B cell (primary cell): ENCODE measurements at regions not wholly inside any gene's neighbourhood (a gene's known extent, or its start where the extent isn't known, plus 50 kb on each side); places are given as distances from the start of the nearest gene placed in this dataset.

Source experiments
- ATAC-seq: fragments of 200-7000 bp; cut with Tn5 transposase; one replicate; pipeline ENCODE4 v1.10.0; 2021; ENCODE audit warnings: low read depth, mild to moderate bottlenecking, moderate number of reproducible peaks, moderate library complexity
- CTCF ChIA-PET: fragments of 350-600 bp; sonication (Branson Sonifier 250); formaldehyde crosslinking; loops from one replicate; lab custom pipeline; 2021; ENCODE audit warnings: antibody characterized with exemption, inconsistent platforms; lab: Charles Lee
- POLR2A ChIA-PET: fragments of 350-600 bp; sonication (Branson Sonifier 250); formaldehyde crosslinking; loops from one replicate; lab custom pipeline; 2021; ENCODE audit warnings: antibody characterized with exemption; lab: Charles Lee
- DNase-seq: peaks from one replicate; pipeline ENCODE4 v3.0.0; 2013
- H2AFZ ChIP-seq: 2 replicates; pipeline ENCODE4 v1.6.1; 2012; ENCODE audit warnings: mild to moderate bottlenecking, low read depth, low read length; ENCODE audit not compliant: insufficient read depth, poor library complexity, severe bottlenecking
- H3K27ac ChIP-seq, 2 donors: 1 replicate in 1 of 2; 2 replicates in 1 of 2; pipeline ENCODE4 v1.5.1; 2012 to 2013; ENCODE audit warnings: low read length in 2 of 2, mild to moderate bottlenecking in 2 of 2, moderate library complexity in 1 of 2
- H3K27me3 ChIP-seq, 4 experiments: fragments of 200-600 bp in 1 of 4; sonication (generic) in 1 of 4; replicated peaks in 1 of 4; 1 replicate in 2 of 4; 2 replicates in 2 of 4; pipeline versions ENCODE4 v1.6.1 to v1.7.0; 2013 to 2016; ENCODE audit warnings: low read length in 3 of 4, mild to moderate bottlenecking in 2 of 4, mixed read lengths in 1 of 4, moderate library complexity in 1 of 4; ENCODE audit not compliant: insufficient read depth in 4 of 4, control insufficient read depth in 3 of 4; ENCODE audit errors: control extremely low read depth in 1 of 4
- H3K36me3 ChIP-seq, 2 experiments: replicated peaks in 1 of 2; 1 replicate in 1 of 2; 2 replicates in 1 of 2; pipeline versions ENCODE4 v1.6.1 to v1.7.1; 2013; ENCODE audit warnings: low read length in 1 of 2; ENCODE audit not compliant: insufficient read depth in 2 of 2, control insufficient read depth in 1 of 2; ENCODE audit errors: control extremely low read depth in 1 of 2, extremely low read depth in 1 of 2
- H3K4me1 ChIP-seq, 2 donors: fragments of 200-600 bp in 1 of 2; sonication (generic) in 1 of 2; 1 replicate in 1 of 2; 2 replicates in 1 of 2; pipeline versions ENCODE4 v1.5.1 to v1.6.1; 2013 to 2017; ENCODE audit warnings: low read length in 2 of 2; ENCODE audit not compliant: control insufficient read depth in 2 of 2, insufficient read depth in 2 of 2
- H3K4me2 ChIP-seq: replicated peaks from 2 replicates; pipeline ENCODE3; 2012; ENCODE audit warnings: mild to moderate bottlenecking, low read depth, low read length; ENCODE audit not compliant: poor library complexity, severe bottlenecking
- H3K4me3 ChIP-seq, 5 experiments: fragments of 200-600 bp in 1 of 5; sonication (generic) in 1 of 5; 1 replicate in 3 of 5; 2 replicates in 2 of 5; pipeline versions ENCODE4 v1.5.1 to v1.7.0; 2011 to 2016; ENCODE audit warnings: low read length in 4 of 5, mild to moderate bottlenecking in 4 of 5, low read depth in 2 of 5, control low read depth in 1 of 5, moderate library complexity in 1 of 5; ENCODE audit not compliant: insufficient read depth in 1 of 5; ENCODE audit errors: control extremely low read depth in 1 of 5, extremely low read depth in 1 of 5
- H3K79me2 ChIP-seq: fragments of 200-600 bp; sonication (generic); one replicate; pipeline ENCODE4 v1.6.0; 2016; ENCODE audit warnings: low read length; ENCODE audit not compliant: control insufficient read depth, insufficient read depth
- H3K9ac ChIP-seq: fragments of 200-600 bp; sonication (generic); 2 replicates; pipeline ENCODE4 v1.6.1; 2017; ENCODE audit warnings: mild to moderate bottlenecking, low read length, moderate library complexity
- H3K9me3 ChIP-seq, 3 donors: one replicate each; pipeline versions ENCODE4 v1.6.1 to v1.7.1; 2013; ENCODE audit warnings: low read length in 2 of 3; ENCODE audit not compliant: control insufficient read depth in 2 of 3, insufficient read depth in 1 of 3; ENCODE audit errors: control extremely low read depth in 1 of 3
- H4K20me1 ChIP-seq: 2 replicates; pipeline ENCODE4 v1.6.0; 2012; ENCODE audit warnings: mild to moderate bottlenecking, low read length; ENCODE audit not compliant: insufficient read depth, control insufficient read depth, poor library complexity, severe bottlenecking
- H3K27ac Mint-ChIP-seq: one replicate; pipeline ENCODE4 v1.8.0; 2021; ENCODE audit warnings: mixed read lengths
- H3K27me3 Mint-ChIP-seq: one replicate; pipeline ENCODE4 v1.8.0; 2021; ENCODE audit warnings: mixed read lengths
- H3K4me1 Mint-ChIP-seq: one replicate; pipeline ENCODE4 v1.8.0; 2021; ENCODE audit warnings: mixed read lengths
- H3K4me3 Mint-ChIP-seq: one replicate; pipeline ENCODE4 v1.8.0; 2021; ENCODE audit warnings: mixed read lengths
- H3K9me3 Mint-ChIP-seq: one replicate; pipeline ENCODE4 v1.8.0; 2022; ENCODE audit warnings: mixed read lengths; ENCODE audit not compliant: insufficient read depth
- CTCF ChIP-seq: fragments of 200-600 bp; IDR thresholded peaks from one replicate; pipeline ENCODE4 v1.8.0; 2022; ENCODE audit warnings: antibody characterized with exemption, mild to moderate bottlenecking
- EZH2 ChIP-seq: IDR thresholded peaks from 2 replicates; pipeline ENCODE4 v1.6.1; 2012; ENCODE audit warnings: borderline replicate concordance, low read depth, mild to moderate bottlenecking, moderate library complexity, low read length; ENCODE audit not compliant: insufficient read depth, poor library complexity, severe bottlenecking
- WGBS: methylation state at CpG from one replicate; pipeline ENCODE4 v1.1.5; 2013; ENCODE audit warnings: missing lambda C conversion rate; ENCODE audit not compliant: insufficient coverage; 5-methylcytosine and 5-hydroxymethylcytosine counted together
- intact Hi-C: fragments of 100-400 bp; cut with micrococcal nuclease; formaldehyde crosslinking; loops from one replicate; pipeline ENCODE4 v1.10.0; 2022

- CTCF ChIA-PET = no interaction called here
- H4K20me1 ChIP-seq = no peaks in the 10 kb centered on the region
- intact Hi-C loops = no loop called here
- no peak for TF ChIP-seq EZH2
- no peak for TF ChIP-seq CTCF
- H3K27ac ChIP-seq = no peak overlapping the region
- no peaks in the 10 kb centered on the region for H3K4me1 ChIP-seq
- no peak overlapping the region for H3K4me2 ChIP-seq
- no peaks in the 10 kb centered on the region for H3K36me3 ChIP-seq
- no peak for DNase-seq
- H3K9me3 Mint-ChIP-seq = no peaks in the 10 kb centered on the region
- peaks cover 6% of the 10 kb centered on the region for H3K27me3 Mint-ChIP-seq
- H3K27ac Mint-ChIP-seq = no peak overlapping the region
- H3K9me3 ChIP-seq = peaks cover 0 to 6% (median 0%) of the 10 kb centered on the region in 3 donors
- H3K4me1 Mint-ChIP-seq = no peaks in the 10 kb centered on the region
- no peak overlapping the region for H3K9ac ChIP-seq
- no peak for ATAC-seq
- no peaks in the 10 kb centered on the region for H3K79me2 ChIP-seq
- H3K4me3 Mint-ChIP-seq = no peak overlapping the region
- no peak overlapping the region for H2AFZ ChIP-seq
- POLR2A ChIA-PET = no interaction called here
- H3K27me3 ChIP-seq = peaks cover 0 to 1% (median 0%) of the 10 kb centered on the region in 4 experiments
- no peak overlapping the region for H3K4me3 ChIP-seq
- 76% methylated on average over 3 of the region's 5 CpGs for WGBS
These were observed 89.1 kb upstream of the IGFBP7 start for GRCh38 chr4:57199267-57199666.

- Mint-ChIP-seq H3K27me3 (peaks cover 18% of the 10 kb centered on the region), H3K9me3 (no peaks in the 10 kb centered on the region), H3K4me1 (no peaks in the 10 kb centered on the region), H3K4me3 (no peak overlapping the region), H3K27ac (no peak overlapping the region)
- Histone ChIP-seq H3K27ac (no peak overlapping the region), H2AFZ (no peak overlapping the region), H3K9ac (no peak overlapping the region), H3K27me3 (peaks cover 0 to 5% (median 0%) of the 10 kb centered on the region in 4 experiments), H3K4me2 (no peak overlapping the region), H4K20me1 (no peaks in the 10 kb centered on the region), H3K4me3 (no peak overlapping the region), H3K79me2 (no peaks in the 10 kb centered on the region), H3K4me1 (no peaks in the 10 kb centered on the region), H3K9me3 (peaks cover 0 to 8% (median 0%) of the 10 kb centered on the region in 3 donors), H3K36me3 (no peaks in the 10 kb centered on the region)
- intact Hi-C loops = no loop called here
- DNase-seq (no peak), ATAC-seq (no peak)
- CTCF ChIA-PET = no interaction called here
- WGBS = 65% methylated on average over 25 of the region's 30 CpGs
- no peak for TF ChIP-seq CTCF
- TF ChIP-seq EZH2 = no peak
- POLR2A ChIA-PET = no interaction called here
These were observed 85.4 kb upstream of the IGFBP7 start for GRCh38 chr4:57195622-57196021.
